GM23338 (cell line): ENCODE measurements at regions not wholly inside any gene's neighbourhood (a gene's known extent, or its start where the extent isn't known, plus 50 kb on each side); places are given as distances from the start of the nearest gene placed in this dataset.

Experiments
- ATAC-seq: fragments of 200-7000 bp; cut with Tn5 transposase; 3 replicates; pipeline ENCODE4 v1.9.1; 2020
- DNase-seq: peaks from one replicate; pipeline ENCODE4 v3.0.0-alpha.2; 2015; ENCODE audit warnings: low spot score
- H2AFZ ChIP-seq: fragments of 200-600 bp; sonication (generic); 2 replicates; pipeline ENCODE4 v1.8.0; 2016; ENCODE audit warnings: antibody characterized with exemption, mild to moderate bottlenecking, moderate library complexity
- H3F3A ChIP-seq: fragments of 200-600 bp; sonication (generic); replicated peaks from 2 replicates; pipeline ENCODE4 v1.8.0; 2017; ENCODE audit warnings: antibody characterized with exemption, mixed run types, low read depth
- H3K27ac ChIP-seq: fragments of 200-600 bp; sonication (generic); 2 replicates; pipeline ENCODE4 v1.6.1; 2016; ENCODE audit warnings: low read depth
- H3K27me3 ChIP-seq: fragments of 200-600 bp; sonication (generic); 2 replicates; pipeline ENCODE4 v1.8.0; 2016; ENCODE audit warnings: mild to moderate bottlenecking, mixed run types, moderate library complexity; ENCODE audit not compliant: insufficient read depth
- H3K36me3 ChIP-seq: fragments of 200-600 bp; sonication (generic); 2 replicates; pipeline ENCODE4 v1.8.0; 2016; ENCODE audit warnings: mild to moderate bottlenecking; ENCODE audit not compliant: insufficient read depth
- H3K4me1 ChIP-seq: fragments of 200-600 bp; sonication (generic); 2 replicates; pipeline ENCODE4 v1.8.0; 2016; ENCODE audit warnings: mild to moderate bottlenecking, moderate library complexity; ENCODE audit not compliant: insufficient read depth
- H3K4me2 ChIP-seq: fragments of 200-600 bp; sonication (generic); 2 replicates; pipeline ENCODE4 v1.7.1; 2017; ENCODE audit warnings: mixed run types
- H3K4me3 ChIP-seq: fragments of 200-600 bp; sonication (generic); 2 replicates; pipeline ENCODE4 v1.6.1; 2016; ENCODE audit warnings: mixed run types
- H3K79me2 ChIP-seq: fragments of 200-600 bp; sonication (generic); replicated peaks from 2 replicates; pipeline ENCODE4 v1.8.0; 2017; ENCODE audit warnings: mild to moderate bottlenecking; ENCODE audit not compliant: insufficient read depth
- H3K9me2 ChIP-seq: fragments of 200-600 bp; sonication (generic); 2 replicates; pipeline ENCODE4 v1.8.0; 2017; ENCODE audit not compliant: insufficient read depth
- H4K20me1 ChIP-seq: fragments of 200-600 bp; sonication (generic); replicated peaks from 2 replicates; pipeline ENCODE4 v1.8.0; 2017; ENCODE audit warnings: mild to moderate bottlenecking; ENCODE audit not compliant: insufficient read depth
- H3K27ac Mint-ChIP-seq: 2 replicates; pipeline ENCODE4 v1.8.0; 2020; ENCODE audit warnings: inconsistent platforms, mild to moderate bottlenecking, moderate library complexity, mixed read lengths
- H3K27me3 Mint-ChIP-seq: 3 replicates; pipeline ENCODE4 v1.8.0; 2022; ENCODE audit warnings: low read depth, mild to moderate bottlenecking, moderate library complexity, mixed read lengths, inconsistent platforms; ENCODE audit not compliant: insufficient read depth, poor library complexity
- H3K36me3 Mint-ChIP-seq: 3 replicates; pipeline ENCODE4 v1.8.0; 2021; ENCODE audit warnings: low read depth, mild to moderate bottlenecking, inconsistent platforms, moderate library complexity, mixed read lengths
- H3K4me1 Mint-ChIP-seq: 3 replicates; pipeline ENCODE4 v1.8.0; 2020; ENCODE audit warnings: mild to moderate bottlenecking, inconsistent platforms, mixed read lengths
- H3K4me3 Mint-ChIP-seq: 3 replicates; pipeline ENCODE4 v1.8.0; 2021; ENCODE audit warnings: moderate library complexity, mild to moderate bottlenecking, inconsistent platforms, mixed read lengths
- H3K9me3 Mint-ChIP-seq: 3 replicates; pipeline ENCODE4 v1.8.0; 2020; ENCODE audit warnings: moderate library complexity, mild to moderate bottlenecking, inconsistent platforms, mixed read lengths
- CREB1 ChIP-seq: fragments of 250-450 bp; sonication (Bioruptor Pico); IDR thresholded peaks from 2 replicates; pipeline ENCODE4 v1.5.0; 2020; ENCODE audit warnings: low read depth, mild to moderate bottlenecking, moderate library complexity
- CTCF ChIP-seq, 2 experiments: fragments of 200-600 bp in 1 of 2; sonication (generic) in 1 of 2; conservative IDR thresholded peaks; 2 replicates each; pipeline versions ENCODE4 v1.5.1 to v1.6.1; 2016 to 2017; ENCODE audit warnings: antibody characterized with exemption in 2 of 2, low read depth in 2 of 2, mild to moderate bottlenecking in 2 of 2, moderate library complexity in 1 of 2
- ETS1 ChIP-seq: IDR thresholded peaks from 2 replicates; pipeline ENCODE4 v1.6.1; 2016; ENCODE audit warnings: antibody characterized with exemption
- EZH2 ChIP-seq: fragments of 200-600 bp; sonication (generic); IDR thresholded peaks from one replicate; pipeline ENCODE4 v1.8.0; 2017; ENCODE audit warnings: antibody characterized with exemption, mild to moderate bottlenecking, low read depth; ENCODE audit not compliant: unreplicated experiment
- EZH2phosphoT487 ChIP-seq: fragments of 200-600 bp; sonication (generic); IDR thresholded peaks from one replicate; pipeline ENCODE4 v1.8.1; 2018; ENCODE audit warnings: antibody characterized with exemption; ENCODE audit not compliant: unreplicated experiment
- JUNB ChIP-seq: IDR thresholded peaks from one replicate; pipeline ENCODE4 v1.6.1; 2016; ENCODE audit warnings: antibody characterized with exemption; ENCODE audit not compliant: unreplicated experiment
- REST ChIP-seq: IDR thresholded peaks from one replicate; pipeline ENCODE4 v1.6.1; 2018; ENCODE audit warnings: antibody characterized with exemption; ENCODE audit not compliant: unreplicated experiment
- STAT1 ChIP-seq: IDR thresholded peaks from one replicate; pipeline ENCODE4 v1.6.1; 2016; ENCODE audit warnings: antibody characterized with exemption; ENCODE audit not compliant: unreplicated experiment
- ZNF114 ChIP-seq: fragments of 250-450 bp; sonication (Bioruptor Pico); IDR thresholded peaks from 2 replicates; pipeline ENCODE4 v1.5.0; 2020; ENCODE audit warnings: mild to moderate bottlenecking, moderate library complexity
- ZNF331 ChIP-seq: fragments of 250-450 bp; sonication (Bioruptor Pico); IDR thresholded peaks from 2 replicates; pipeline ENCODE4 v1.5.0; 2020; ENCODE audit warnings: low read depth, mild to moderate bottlenecking, moderate library complexity
- ZNF462 ChIP-seq: fragments of 250-450 bp; sonication (Bioruptor Pico); IDR thresholded peaks from 2 replicates; pipeline ENCODE4 v1.5.0; 2020; ENCODE audit warnings: mild to moderate bottlenecking, moderate library complexity

- TF ChIP-seq ZNF462 (CRISPR knock-in tag) = no peak
- TF ChIP-seq CREB1 = no peak
- no peak for TF ChIP-seq EZH2phosphoT487
These were observed 353.1 kb downstream of the FOXL1 start (continued) for GRCh38 chr16:86931410-86931941.

GRCh38 chr16:86932130-86932982 lies 354.0 kb downstream of the FOXL1 start:
- Histone ChIP-seq H3K4me3 (no peak overlapping the region), H3K27ac (no peak overlapping the region), H3K27me3 (no peaks in the 10 kb centered on the region), H3K36me3 (no peaks in the 10 kb centered on the region), H3K79me2 (no peaks in the 10 kb centered on the region), H3K9me2 (no peaks in the 10 kb centered on the region), H2AFZ (no peak overlapping the region), H4K20me1 (no peaks in the 10 kb centered on the region), H3F3A (no peaks in the 10 kb centered on the region), H3K4me1 (peaks cover 7% of the 10 kb centered on the region), H3K4me2 (no peak overlapping the region)
- H3K4me1 Mint-ChIP-seq = no peaks in the 10 kb centered on the region
- no peaks in the 10 kb centered on the region; the same call in 2 of the 3 replicates for H3K9me3 Mint-ChIP-seq
- DNase-seq (no peak), ATAC-seq (no peak)
- H3K36me3 Mint-ChIP-seq = no peaks in the 10 kb centered on the region
- H3K27me3 Mint-ChIP-seq = peaks cover 12% of the 10 kb centered on the region
- no peak overlapping the region for H3K4me3 Mint-ChIP-seq
- H3K27ac Mint-ChIP-seq = no peak overlapping the region
- TF ChIP-seq EZH2 = no peak
- no peak for TF ChIP-seq EZH2phosphoT487
- no peak for TF ChIP-seq STAT1
- TF ChIP-seq ZNF331 = no peak
- TF ChIP-seq ZNF114 (CRISPR knock-in tag) = no peak
- TF ChIP-seq REST = no peak
- no peak for TF ChIP-seq JUNB
- TF ChIP-seq CTCF (conservative IDR thresholded peaks at IDR 0.05; ENCODE audit: low read depth in 2 of 2) = no peak
- TF ChIP-seq ETS1 = no peak
